ENCODE measurements at regions not wholly inside any gene's neighbourhood (a gene's known extent, or its start where the extent isn't known, plus 50 kb on each side); places are given as distances from the start of the nearest gene placed in this dataset.

DNA sequence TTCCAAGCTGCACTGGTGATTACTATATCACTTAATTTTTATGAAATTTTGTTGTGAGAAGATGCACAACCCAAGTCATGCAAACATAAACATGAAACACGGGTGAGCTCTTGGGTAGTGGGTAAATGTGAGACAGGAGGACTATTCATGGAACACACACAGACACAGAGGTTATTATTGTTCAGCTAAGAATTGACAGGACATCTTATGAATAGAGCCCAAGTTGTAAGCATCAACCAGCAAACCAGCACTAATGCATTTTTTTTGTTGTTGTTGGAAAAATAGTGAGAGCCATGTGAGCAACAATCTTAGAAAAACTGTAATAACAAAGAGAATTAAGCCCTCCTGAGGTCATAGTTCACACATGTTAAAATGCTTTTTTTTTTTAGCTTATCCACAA, 1179.7 kb downstream of the GATA3 start:
- WGBS, 2 donors (ENCODE audit: extremely low coverage in 2 of 2, insufficient read length in 2 of 2, insufficient replicate concordance in 1 of 2): no CpG with 5 or more reads among the region's 1 CpG
- Histone ChIP-seq H3K9ac (ENCODE audit: low read depth, low read length, poor library complexity) (no peak overlapping the region), H3K9me3 (replicated peaks in 1 of 2; ENCODE audit: control insufficient read depth in 2 of 2, insufficient read depth in 1 of 2, low read depth in 1 of 2, low read length in 2 of 2) (no peaks in the 10 kb centered on the region), H3K4me3 (ENCODE audit: low read length in 2 of 2) (no peak overlapping the region), H3K4me2 (ENCODE audit: insufficient read depth, low read length, poor library complexity, severe bottlenecking) (no peak overlapping the region), H3K36me3 (replicated peaks in 1 of 2; ENCODE audit: control insufficient read depth in 2 of 2, insufficient read depth in 2 of 2, low read length in 2 of 2) (no peaks in the 10 kb centered on the region), H3K27ac (replicated peaks; ENCODE audit: low read length) (no peak overlapping the region), H3K4ac (ENCODE audit: low read length) (no peak overlapping the region), H2BK5ac (ENCODE audit: low read length) (no peak overlapping the region), H3K23ac (ENCODE audit: low read depth, low read length, poor library complexity) (no peak overlapping the region), H2AFZ (ENCODE audit: low read length) (no peak overlapping the region), H2AK5ac (ENCODE audit: low read depth, low read length) (no peak overlapping the region), H4K8ac (ENCODE audit: low read depth, low read length) (no peak overlapping the region), H2BK12ac (ENCODE audit: low read length) (no peak overlapping the region), H3K18ac (ENCODE audit: low read length) (no peak overlapping the region), H3K79me1 (ENCODE audit: low read depth, low read length) (no peaks in the 10 kb centered on the region), H3K4me1 (ENCODE audit: control insufficient read depth in 2 of 2, insufficient read depth in 1 of 2, low read depth in 1 of 2, low read length in 2 of 2) (no peaks in the 10 kb centered on the region), H2BK120ac (ENCODE audit: low read depth, low read length) (no peak overlapping the region), H3K14ac (ENCODE audit: low read length) (no peak overlapping the region), H3K27me3 (ENCODE audit: control insufficient read depth in 3 of 3, insufficient read depth in 3 of 3, low read depth in 1 of 3, low read length in 3 of 3) (no peaks in the 10 kb centered on the region), H4K91ac (ENCODE audit: low read depth, low read length, poor library complexity) (no peak overlapping the region), H2BK15ac (ENCODE audit: low read length) (no peak overlapping the region)
- DNase-seq (ENCODE audit: low spot score): no peak

DNA sequence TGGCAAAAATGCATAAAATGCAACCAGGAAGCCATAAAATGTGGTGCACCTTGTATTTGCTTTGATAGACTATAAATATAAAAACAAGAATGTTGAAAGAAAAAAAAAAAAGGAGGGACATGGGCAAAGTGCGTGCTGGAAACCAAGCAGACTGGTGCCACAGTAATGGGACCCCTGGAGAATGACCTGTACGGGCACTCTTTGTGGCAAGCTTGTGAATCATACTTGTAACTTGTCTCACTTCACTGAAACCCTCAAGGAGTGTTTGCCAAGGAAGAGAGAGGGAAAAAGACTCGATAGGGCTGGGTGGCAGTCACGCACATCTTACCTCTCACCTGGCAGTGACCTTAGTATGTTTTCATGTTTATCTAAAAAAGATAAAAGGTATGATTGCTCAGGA, 1183.6 kb downstream of the GATA3 start:
- WGBS, 2 donors (ENCODE audit: extremely low coverage in 2 of 2, insufficient read length in 2 of 2, insufficient replicate concordance in 1 of 2): no CpG with 5 or more reads among the region's 4 CpGs
- Histone ChIP-seq H4K91ac (ENCODE audit: low read depth, low read length, poor library complexity) (no peak overlapping the region), H3K23ac (ENCODE audit: low read depth, low read length, poor library complexity) (no peak overlapping the region), H3K27ac (replicated peaks; ENCODE audit: low read length) (no peak overlapping the region), H3K79me1 (ENCODE audit: low read depth, low read length) (no peaks in the 10 kb centered on the region), H3K27me3 (ENCODE audit: control insufficient read depth in 3 of 3, insufficient read depth in 3 of 3, low read depth in 1 of 3, low read length in 3 of 3) (no peaks in the 10 kb centered on the region), H2BK15ac (ENCODE audit: low read length) (no peak overlapping the region), H2AFZ (ENCODE audit: low read length) (no peak overlapping the region), H2BK120ac (ENCODE audit: low read depth, low read length) (no peak overlapping the region), H3K9me3 (replicated peaks in 1 of 2; ENCODE audit: control insufficient read depth in 2 of 2, insufficient read depth in 1 of 2, low read depth in 1 of 2, low read length in 2 of 2) (no peaks in the 10 kb centered on the region), H2BK5ac (ENCODE audit: low read length) (no peak overlapping the region), H3K4me2 (ENCODE audit: insufficient read depth, low read length, poor library complexity, severe bottlenecking) (no peak overlapping the region), H3K4ac (ENCODE audit: low read length) (no peak overlapping the region), H3K14ac (ENCODE audit: low read length) (no peak overlapping the region), H3K18ac (ENCODE audit: low read length) (no peak overlapping the region), H3K36me3 (replicated peaks in 1 of 2; ENCODE audit: control insufficient read depth in 2 of 2, insufficient read depth in 2 of 2, low read length in 2 of 2) (no peaks in the 10 kb centered on the region), H2AK5ac (ENCODE audit: low read depth, low read length) (no peak overlapping the region), H3K9ac (ENCODE audit: low read depth, low read length, poor library complexity) (no peak overlapping the region), H3K4me3 (ENCODE audit: low read length in 2 of 2) (no peak overlapping the region), H3K4me1 (ENCODE audit: control insufficient read depth in 2 of 2, insufficient read depth in 1 of 2, low read depth in 1 of 2, low read length in 2 of 2) (no peaks in the 10 kb centered on the region), H2BK12ac (ENCODE audit: low read length) (no peak overlapping the region), H4K8ac (ENCODE audit: low read depth, low read length) (no peak overlapping the region)
- DNase-seq (ENCODE audit: low spot score): no peak

DNA sequence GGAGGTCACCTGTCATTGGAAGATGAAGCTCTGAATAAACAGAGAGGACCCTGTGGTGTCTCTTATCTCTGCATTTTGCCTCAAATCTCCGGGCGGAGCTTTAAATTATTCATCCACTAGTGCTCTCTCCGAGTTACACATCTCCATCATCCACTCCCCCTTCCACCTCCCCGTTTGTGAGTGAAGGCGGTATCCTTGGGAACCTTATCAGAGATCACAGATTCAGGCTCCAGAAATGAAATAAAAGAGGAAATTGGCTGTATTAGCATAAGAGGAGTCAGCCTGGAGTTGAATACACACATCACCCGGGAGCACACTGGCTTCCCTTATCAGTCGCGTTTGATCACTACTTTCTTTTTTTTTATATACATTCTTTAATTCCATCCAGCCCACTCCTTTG, 1184.8 kb downstream of the GATA3 start:
- no CpG with 5 or more reads among the region's 8 CpGs for WGBS, 2 donors (ENCODE audit: extremely low coverage in 2 of 2, insufficient read length in 2 of 2, insufficient replicate concordance in 1 of 2)

DNA sequence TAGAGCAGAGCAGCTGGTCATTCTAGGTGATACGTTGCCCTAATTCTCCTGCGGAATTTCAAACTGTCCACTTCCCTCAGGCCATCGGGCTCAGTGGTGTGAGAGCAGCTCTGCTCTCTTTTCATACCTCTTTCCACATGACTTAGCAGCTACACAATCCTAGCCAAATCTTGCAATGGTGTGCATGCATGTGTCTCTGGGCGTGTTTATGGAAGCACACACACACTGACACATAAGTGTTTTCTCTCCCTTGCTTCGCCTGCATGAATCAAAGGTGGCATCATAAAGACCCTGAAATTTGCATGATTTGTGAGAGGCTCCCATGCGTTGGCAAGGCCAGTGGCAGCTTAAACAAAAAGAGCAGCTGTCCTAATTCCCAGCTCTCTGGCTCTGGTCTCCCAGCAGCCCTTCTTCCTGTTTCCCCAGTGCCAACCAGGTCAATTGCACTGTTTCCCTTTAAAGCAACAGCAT, 1189.5 kb downstream of the GATA3 start:
- no peak overlapping the region for H3K23ac ChIP-seq (ENCODE audit: low read depth, low read length, poor library complexity)
- H3K9me3 ChIP-seq (replicated peaks in 1 of 2; ENCODE audit: control insufficient read depth in 2 of 2, insufficient read depth in 1 of 2, low read depth in 1 of 2, low read length in 2 of 2): no peaks in the 10 kb centered on the region
- no peak for DNase-seq (ENCODE audit: low spot score)
- H2BK15ac ChIP-seq (ENCODE audit: low read length): no peak overlapping the region
- H3K9ac ChIP-seq (ENCODE audit: low read depth, low read length, poor library complexity): no peak overlapping the region
- no peaks in the 10 kb centered on the region for H3K27me3 ChIP-seq (ENCODE audit: control insufficient read depth in 3 of 3, insufficient read depth in 3 of 3, low read depth in 1 of 3, low read length in 3 of 3)
- no peaks in the 10 kb centered on the region for H3K79me1 ChIP-seq (ENCODE audit: low read depth, low read length)
- H3K27ac ChIP-seq (replicated peaks; ENCODE audit: low read length): no peak overlapping the region
- no peak overlapping the region for H2AK5ac ChIP-seq (ENCODE audit: low read depth, low read length)
- no peak overlapping the region for H2BK5ac ChIP-seq (ENCODE audit: low read length)
- no peaks in the 10 kb centered on the region for H3K36me3 ChIP-seq (replicated peaks in 1 of 2; ENCODE audit: control insufficient read depth in 2 of 2, insufficient read depth in 2 of 2, low read length in 2 of 2)
- no peak overlapping the region for H3K4me2 ChIP-seq (ENCODE audit: insufficient read depth, low read length, poor library complexity, severe bottlenecking)
- H4K8ac ChIP-seq (ENCODE audit: low read depth, low read length): no peak overlapping the region
- H3K4me1 ChIP-seq (ENCODE audit: control insufficient read depth in 2 of 2, insufficient read depth in 1 of 2, low read depth in 1 of 2, low read length in 2 of 2): peaks cover 0 to 7% of the 10 kb centered on the region in 2 donors
- WGBS, 2 donors (ENCODE audit: extremely low coverage in 2 of 2, insufficient read length in 2 of 2, insufficient replicate concordance in 1 of 2): no CpG with 5 or more reads among the region's 6 CpGs
- H3K4ac ChIP-seq (ENCODE audit: low read length): no peak overlapping the region
- no peak overlapping the region for H2BK12ac ChIP-seq (ENCODE audit: low read length)
- H3K4me3 ChIP-seq (ENCODE audit: low read length in 2 of 2): no peak overlapping the region
- H4K91ac ChIP-seq (ENCODE audit: low read depth, low read length, poor library complexity): no peak overlapping the region
- H3K14ac ChIP-seq (ENCODE audit: low read length): no peak overlapping the region
- H2BK120ac ChIP-seq (ENCODE audit: low read depth, low read length): no peak overlapping the region
- no peak overlapping the region for H3K18ac ChIP-seq (ENCODE audit: low read length)
- H2AFZ ChIP-seq (ENCODE audit: low read length): no peak overlapping the region

More for the DNA sequence above, 1184.8 kb downstream of the GATA3 start:
- Histone ChIP-seq H3K4me1 (ENCODE audit: control insufficient read depth in 2 of 2, insufficient read depth in 1 of 2, low read depth in 1 of 2, low read length in 2 of 2) (peaks cover 0 to 5% of the 10 kb centered on the region in 2 donors), H3K18ac (ENCODE audit: low read length) (no peak overlapping the region), H2AK5ac (ENCODE audit: low read depth, low read length) (no peak overlapping the region), H3K4me3 (ENCODE audit: low read length in 2 of 2) (no peak overlapping the region), H3K9me3 (replicated peaks in 1 of 2; ENCODE audit: control insufficient read depth in 2 of 2, insufficient read depth in 1 of 2, low read depth in 1 of 2, low read length in 2 of 2) (no peaks in the 10 kb centered on the region), H3K79me1 (ENCODE audit: low read depth, low read length) (no peaks in the 10 kb centered on the region), H2AFZ (ENCODE audit: low read length) (no peak overlapping the region), H2BK12ac (ENCODE audit: low read length) (no peak overlapping the region), H3K23ac (ENCODE audit: low read depth, low read length, poor library complexity) (no peak overlapping the region), H3K27ac (replicated peaks; ENCODE audit: low read length) (no peak overlapping the region), H2BK5ac (ENCODE audit: low read length) (no peak overlapping the region), H4K91ac (ENCODE audit: low read depth, low read length, poor library complexity) (no peak overlapping the region), H2BK120ac (ENCODE audit: low read depth, low read length) (no peak overlapping the region), H3K4me2 (ENCODE audit: insufficient read depth, low read length, poor library complexity, severe bottlenecking) (no peak overlapping the region), H2BK15ac (ENCODE audit: low read length) (no peak overlapping the region), H3K4ac (ENCODE audit: low read length) (no peak overlapping the region), H3K36me3 (replicated peaks in 1 of 2; ENCODE audit: control insufficient read depth in 2 of 2, insufficient read depth in 2 of 2, low read length in 2 of 2) (no peaks in the 10 kb centered on the region), H3K14ac (ENCODE audit: low read length) (no peak overlapping the region), H4K8ac (ENCODE audit: low read depth, low read length) (no peak overlapping the region), H3K27me3 (ENCODE audit: control insufficient read depth in 3 of 3, insufficient read depth in 3 of 3, low read depth in 1 of 3, low read length in 3 of 3) (no peaks in the 10 kb centered on the region), H3K9ac (ENCODE audit: low read depth, low read length, poor library complexity) (no peak overlapping the region)
- no peak for DNase-seq (ENCODE audit: low spot score)

Measured in neuronal stem cell (in vitro differentiated cells).